ENCODE measurements at regions not wholly inside any gene's neighbourhood (a gene's known extent, or its start where the extent isn't known, plus 50 kb on each side); places are given as distances from the start of the nearest gene placed in this dataset.
"Not testable (repeated sequence)": the region's sequence is repeated elsewhere in the genome, so short reads cannot be mapped to it uniquely, and the experiment has no call there.

- no peak for DNase-seq (ENCODE audit: low read depth in 2 of 3, low spot score in 1 of 3)
Observed at GRCh38 chrX:1700757-1701156, 85.9 kb downstream of the ASMT start.

- not testable (repeated sequence) for DNase-seq (ENCODE audit: low read depth in 2 of 3, low spot score in 1 of 3)
Observed at GRCh38 chrX:1701396-1701901, 86.6 kb downstream of the ASMT start.

GRCh38 chrX:1702142-1702541, 87.3 kb downstream of the ASMT start:
- DNase-seq (ENCODE audit: low read depth in 2 of 3, low spot score in 1 of 3), result not testable (repeated sequence)

GRCh38 chrX:1702557-1702956, 87.7 kb downstream of the ASMT start:
- DNase-seq (ENCODE audit: low read depth in 2 of 3, low spot score in 1 of 3), result not testable (repeated sequence)

GRCh38 chrX:1709277-1709676, 94.4 kb downstream of the ASMT start:
- not testable (repeated sequence) for DNase-seq (ENCODE audit: low read depth in 2 of 3, low spot score in 1 of 3)

GRCh38 chrX:1713296-1713695, 98.4 kb downstream of the ASMT start:
- no peak for DNase-seq (ENCODE audit: low read depth in 2 of 3, low spot score in 1 of 3)

- DNase-seq (ENCODE audit: low read depth in 2 of 3, low spot score in 1 of 3), result no peak
Observed at GRCh38 chrX:1717373-1717772, 102.5 kb downstream of the ASMT start.

GRCh38 chrX:1719270-1719669, 104.4 kb downstream of the ASMT start:
- no peak for DNase-seq (ENCODE audit: low read depth in 2 of 3, low spot score in 1 of 3)

GRCh38 chrX:1720836-1721235, 106.0 kb downstream of the ASMT start:
- no peak for DNase-seq (ENCODE audit: low read depth in 2 of 3, low spot score in 1 of 3)

GRCh38 chrX:1725472-1725871, 110.6 kb downstream of the ASMT start:
- no peak for DNase-seq (ENCODE audit: low read depth in 2 of 3, low spot score in 1 of 3)

GRCh38 chrX:1727531-1728027, 112.7 kb downstream of the ASMT start:
- DNase-seq (ENCODE audit: low read depth in 2 of 3, low spot score in 1 of 3), result no peak

- no peak for DNase-seq (ENCODE audit: low read depth in 2 of 3, low spot score in 1 of 3)
Observed at GRCh38 chrX:1734806-1735205, 119.9 kb downstream of the ASMT start.

GRCh38 chrX:1741816-1742394, 127.0 kb downstream of the ASMT start:
- no peak for DNase-seq (ENCODE audit: low read depth in 2 of 3, low spot score in 1 of 3)

- no peak for DNase-seq (ENCODE audit: low read depth in 2 of 3, low spot score in 1 of 3)
Observed at GRCh38 chrX:1743105-1743504, 128.2 kb downstream of the ASMT start.

- no peak for DNase-seq (ENCODE audit: low read depth in 2 of 3, low spot score in 1 of 3)
Observed at GRCh38 chrX:1743663-1744062, 128.8 kb downstream of the ASMT start.

GRCh38 chrX:1748408-1748807, 133.5 kb downstream of the ASMT start:
- no peak for DNase-seq (ENCODE audit: low read depth in 2 of 3, low spot score in 1 of 3)

GRCh38 chrX:1749499-1749898, 134.6 kb downstream of the ASMT start:
- no peak for DNase-seq (ENCODE audit: low read depth in 2 of 3, low spot score in 1 of 3)

- DNase-seq (ENCODE audit: low read depth in 2 of 3, low spot score in 1 of 3), result no peak
Observed at GRCh38 chrX:1750267-1750666, 135.4 kb downstream of the ASMT start.

GRCh38 chrX:1751781-1752180, 136.9 kb downstream of the ASMT start:
- no peak for DNase-seq (ENCODE audit: low read depth in 2 of 3, low spot score in 1 of 3)

GRCh38 chrX:1752799-1753198, 137.9 kb downstream of the ASMT start:
- DNase-seq (ENCODE audit: low read depth in 2 of 3, low spot score in 1 of 3), result not testable (repeated sequence)

- no peak for DNase-seq (ENCODE audit: low read depth in 2 of 3, low spot score in 1 of 3)
Observed at GRCh38 chrX:1754077-1754476, 139.2 kb downstream of the ASMT start.

- no peak for DNase-seq (ENCODE audit: low read depth in 2 of 3, low spot score in 1 of 3)
Observed at GRCh38 chrX:1763294-1763693, 148.4 kb downstream of the ASMT start.

- DNase-seq (ENCODE audit: low read depth in 2 of 3, low spot score in 1 of 3), result peak in 2 of 3 donors; percentile 2 to 17
Observed at GRCh38 chrX:1764883-1765364, 150.1 kb downstream of the ASMT start.

All from stimulated activated CD4-positive, alpha-beta T cell treated with anti-CD3 and anti-CD28 coated beads, Interleukin-12 subunit alpha, Interleukin-12 subunit beta, amount 100 ng/mL, for 48 hours (primary cell).